Erythroblast (primary cell): ENCODE measurements at regions not wholly inside any gene's neighbourhood (a gene's known extent, or its start where the extent isn't known, plus 50 kb on each side); places are given as distances from the start of the nearest gene placed in this dataset.

Source experiments
- DNase-seq, 2 experiments: peaks; one replicate each; lab custom pipeline; 2025; lab: John Stamatoyannopoulos, UW
- GATA1 ChIP-seq: IDR thresholded peaks from 2 replicates; pipeline ENCODE4 v1.6.1; 2011; ENCODE audit warnings: low read depth, mild to moderate bottlenecking, control low read depth, low read length, moderate library complexity
- POLR2A ChIP-seq: IDR thresholded peaks from 2 replicates; pipeline ENCODE4 v1.6.1; 2011; ENCODE audit warnings: mild to moderate bottlenecking, low read length

- TF ChIP-seq GATA1, result no peak
- TF ChIP-seq POLR2A, result no peak
- no peak for DNase-seq
These were observed 478.3 kb downstream of the PSAT1 start for GRCh38 chr9:78775211-78775610.

GRCh38 chr9:78775696-78776295 lies 478.9 kb downstream of the PSAT1 start:
- TF ChIP-seq GATA1 (no peak), POLR2A (no peak)
- DNase-seq, result no peak

- TF ChIP-seq GATA1, result no peak
- no peak for TF ChIP-seq POLR2A
- no peak for DNase-seq
These were observed 480.8 kb downstream of the PSAT1 start for GRCh38 chr9:78777747-78778146.

GRCh38 chr9:78778318-78778717 lies 481.4 kb downstream of the PSAT1 start:
- no peak for TF ChIP-seq POLR2A
- TF ChIP-seq GATA1, result no peak
- no peak for DNase-seq

- TF ChIP-seq GATA1 (no peak), POLR2A (no peak)
- DNase-seq, result no peak
These were observed 482.0 kb downstream of the PSAT1 start for GRCh38 chr9:78778861-78779374.

GRCh38 chr9:78781681-78782080 lies 484.8 kb downstream of the PSAT1 start:
- TF ChIP-seq POLR2A (no peak), GATA1 (no peak)
- no peak for DNase-seq

- DNase-seq, result no peak
- TF ChIP-seq POLR2A, result no peak
These were observed 485.3 kb downstream of the PSAT1 start for GRCh38 chr9:78782234-78782633.

- TF ChIP-seq POLR2A (no peak), GATA1 (no peak)
- DNase-seq, result no peak
These were observed 485.9 kb downstream of the PSAT1 start for GRCh38 chr9:78782858-78783257.

- no peak for DNase-seq
- TF ChIP-seq POLR2A, result no peak
- TF ChIP-seq GATA1, result no peak
These were observed 486.8 kb downstream of the PSAT1 start for GRCh38 chr9:78783743-78784142.

GRCh38 chr9:78786794-78787193 lies 489.9 kb downstream of the PSAT1 start:
- TF ChIP-seq GATA1, result no peak
- TF ChIP-seq POLR2A, result no peak
- DNase-seq, result no peak

GRCh38 chr9:78788101-78788500 lies 491.2 kb downstream of the PSAT1 start:
- DNase-seq, result no peak
- no peak for TF ChIP-seq GATA1
- no peak for TF ChIP-seq POLR2A

GRCh38 chr9:78791779-78792178 lies 494.9 kb downstream of the PSAT1 start:
- TF ChIP-seq GATA1 (no peak), POLR2A (no peak)
- DNase-seq, result no peak

- no peak for DNase-seq
- TF ChIP-seq POLR2A (no peak), GATA1 (no peak)
These were observed 495.8 kb downstream of the PSAT1 start for GRCh38 chr9:78792745-78793144.

- no peak for DNase-seq
- no peak for TF ChIP-seq GATA1
These were observed 508.8 kb downstream of the PSAT1 start for GRCh38 chr9:78805771-78806170.

GRCh38 chr9:78806492-78807160 lies 509.7 kb downstream of the PSAT1 start:
- no peak for TF ChIP-seq POLR2A
- no peak for TF ChIP-seq GATA1
- no peak for DNase-seq
